ENCODE measurements at regions not wholly inside any gene's neighbourhood (a gene's known extent, or its start where the extent isn't known, plus 50 kb on each side); places are given as distances from the start of the nearest gene placed in this dataset.

DNA sequence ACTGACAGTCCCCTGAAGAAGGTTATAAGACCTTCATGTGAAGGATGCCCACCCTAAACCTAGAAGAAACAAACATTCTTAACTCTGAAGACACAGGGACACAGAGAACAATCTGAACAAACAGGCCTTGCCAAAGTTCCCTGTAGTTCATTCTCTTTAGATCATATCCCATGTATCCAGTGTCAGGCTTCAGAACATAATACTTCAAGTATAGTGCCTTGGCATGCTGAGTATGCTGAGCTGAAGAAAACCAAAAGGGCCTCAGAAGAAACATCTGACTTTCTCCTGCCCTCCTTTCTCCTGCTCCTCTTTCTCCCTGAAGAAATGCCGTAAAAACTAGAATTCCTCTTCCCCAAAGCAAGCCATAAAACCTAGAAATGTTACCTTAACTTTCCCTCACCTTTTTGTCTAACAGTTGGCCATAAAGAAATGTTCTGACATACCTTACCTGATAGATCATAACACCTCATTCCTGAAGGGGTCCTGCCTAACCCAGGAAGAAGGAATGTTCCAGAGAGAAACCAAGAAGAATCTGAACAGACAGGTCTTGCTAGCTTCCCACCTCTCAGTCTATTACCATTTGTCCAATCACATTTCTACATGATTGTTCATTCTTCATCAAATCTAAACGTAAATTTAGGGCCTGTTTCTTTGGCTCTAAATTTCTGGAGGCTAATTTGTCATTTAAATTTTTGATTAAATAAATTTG is 160.1 kb upstream of the ZC3H15 start (continued):
- no peak for TF ChIP-seq PRDM15 (CRISPR knock-in tag; IDR thresholded peaks at IDR 0.05)
- TF ChIP-seq, protein P1, sequence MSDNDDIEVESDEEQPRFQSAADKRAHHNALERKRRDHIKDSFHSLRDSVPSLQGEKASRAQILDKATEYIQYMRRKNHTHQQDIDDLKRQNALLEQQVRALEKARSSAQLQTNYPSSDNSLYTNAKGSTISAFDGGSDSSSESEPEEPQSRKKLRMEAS (CRISPR knock-in tag; IDR thresholded peaks at IDR 0.05): no peak
- TF ChIP-seq ZNF317 (CRISPR knock-in tag; IDR thresholded peaks at IDR 0.05; ENCODE audit: borderline replicate concordance, low read depth): no peak
- TF ChIP-seq ZNF671 (CRISPR knock-in tag; IDR thresholded peaks at IDR 0.05): no peak
- TF ChIP-seq ZNF396 (CRISPR knock-in tag; IDR thresholded peaks at IDR 0.05; ENCODE audit: borderline replicate concordance): no peak
- TF ChIP-seq IRF1 (CRISPR knock-in tag; IDR thresholded peaks at IDR 0.05): no peak

DNA sequence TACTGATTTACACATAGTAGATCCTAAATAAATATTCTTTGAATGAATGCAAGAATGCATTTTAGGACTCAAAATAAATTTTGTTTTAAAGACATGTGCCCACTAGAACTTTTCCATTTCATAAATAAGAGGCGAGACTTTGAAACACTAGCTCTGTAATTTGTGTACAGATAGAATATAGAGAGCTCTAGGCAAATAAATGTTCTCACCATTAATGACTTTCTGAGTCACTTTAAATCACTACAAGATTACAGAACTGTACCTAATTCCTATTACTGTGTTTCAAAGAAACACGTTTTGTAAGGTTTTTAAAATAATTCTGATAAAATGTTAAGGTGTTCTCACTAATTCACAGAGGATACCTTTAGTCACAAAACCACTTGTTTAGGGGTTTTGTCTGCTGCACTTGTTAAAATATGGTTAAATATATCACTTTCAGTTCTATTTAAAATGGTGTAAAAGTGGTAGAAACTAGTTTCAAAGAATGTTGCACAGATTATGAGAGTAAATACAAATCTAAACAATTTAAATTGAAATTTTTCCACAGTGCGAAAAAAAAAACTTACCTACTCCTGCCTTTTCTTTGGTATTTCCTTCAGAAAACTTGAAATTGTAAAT is 158.7 kb upstream of the ZC3H15 start:
- peaks cover 4% of the 10 kb centered on the region; the same call in 1 of the 2 replicates for H3K9me3 Mint-ChIP-seq
- POLR2A ChIA-PET: no interaction called here
- H3K27me3 Mint-ChIP-seq (ENCODE audit: low read depth): no peaks in the 10 kb centered on the region
- no peak overlapping the region for H3K4me3 Mint-ChIP-seq
- DNase-seq (ENCODE audit: low spot score) (no peak), ATAC-seq (no peak)
- peaks cover 28% of the 10 kb centered on the region for H3K4me1 Mint-ChIP-seq
- TF ChIP-seq RORB (CRISPR knock-in tag; IDR thresholded peaks at IDR 0.05): no peak
- no peak for TF ChIP-seq MXD4 (CRISPR knock-in tag; IDR thresholded peaks at IDR 0.05; ENCODE audit: borderline replicate concordance)
- H3K27ac Mint-ChIP-seq: peak overlapping the region; percentile 53; the same call in 1 of the 2 replicates
- CTCF ChIA-PET: no interaction called here
- H3K36me3 Mint-ChIP-seq: no peaks in the 10 kb centered on the region

GRCh38 chr2:186328838-186329237 is 157.2 kb upstream of the ZC3H15 start:
- Mint-ChIP-seq H3K27me3 (ENCODE audit: low read depth) (no peaks in the 10 kb centered on the region), H3K27ac (no peak overlapping the region), H3K36me3 (no peaks in the 10 kb centered on the region), H3K4me3 (no peak overlapping the region), H3K9me3 (no peaks in the 10 kb centered on the region; the same call in 1 of the 2 replicates), H3K4me1 (peaks cover 28% of the 10 kb centered on the region)
- ChIA-PET CTCF (no interaction called here), POLR2A (no interaction called here)
- DNase-seq (ENCODE audit: low spot score): no peak
- ATAC-seq: no peak
- no peak for TF ChIP-seq HMGA2 (CRISPR knock-in tag; IDR thresholded peaks at IDR 0.05)
- TF ChIP-seq, protein P2, sequence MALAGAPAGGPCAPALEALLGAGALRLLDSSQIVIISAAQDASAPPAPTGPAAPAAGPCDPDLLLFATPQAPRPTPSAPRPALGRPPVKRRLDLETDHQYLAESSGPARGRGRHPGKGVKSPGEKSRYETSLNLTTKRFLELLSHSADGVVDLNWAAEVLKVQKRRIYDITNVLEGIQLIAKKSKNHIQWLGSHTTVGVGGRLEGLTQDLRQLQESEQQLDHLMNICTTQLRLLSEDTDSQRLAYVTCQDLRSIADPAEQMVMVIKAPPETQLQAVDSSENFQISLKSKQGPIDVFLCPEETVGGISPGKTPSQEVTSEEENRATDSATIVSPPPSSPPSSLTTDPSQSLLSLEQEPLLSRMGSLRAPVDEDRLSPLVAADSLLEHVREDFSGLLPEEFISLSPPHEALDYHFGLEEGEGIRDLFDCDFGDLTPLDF (CRISPR knock-in tag; IDR thresholded peaks at IDR 0.05): no peak
- TF ChIP-seq TEAD4 (CRISPR knock-in tag; IDR thresholded peaks at IDR 0.05): no peak
- no peak for TF ChIP-seq FOXP1 (CRISPR knock-in tag; IDR thresholded peaks at IDR 0.05; ENCODE audit: borderline replicate concordance)
- TF ChIP-seq SOX15 (CRISPR knock-in tag; IDR thresholded peaks at IDR 0.05): no peak
- no peak for TF ChIP-seq MLX (CRISPR knock-in tag; IDR thresholded peaks at IDR 0.05)
- TF ChIP-seq ELF4 (CRISPR knock-in tag; IDR thresholded peaks at IDR 0.05; ENCODE audit: low read depth): no peak
- TF ChIP-seq CTCF (IDR thresholded peaks at IDR 0.05): no peak
- no peak for TF ChIP-seq ZSCAN18 (CRISPR knock-in tag; IDR thresholded peaks at IDR 0.05)
- no peak for TF ChIP-seq GRHL2 (CRISPR knock-in tag; IDR thresholded peaks at IDR 0.05; ENCODE audit: insufficient replicate concordance, severe bottlenecking)
- no peak for TF ChIP-seq TP53 (CRISPR knock-in tag; IDR thresholded peaks at IDR 0.05)
- no peak for TF ChIP-seq ETV6 (CRISPR knock-in tag; IDR thresholded peaks at IDR 0.05)
- TF ChIP-seq, protein P1 (CRISPR knock-in tag; IDR thresholded peaks at IDR 0.05): no peak

Data from WTC11 (cell line).